ENCODE measurements at regions not wholly inside any gene's neighbourhood (a gene's known extent, or its start where the extent isn't known, plus 50 kb on each side); places are given as distances from the start of the nearest gene placed in this dataset.

- TF ChIP-seq, protein P1, sequence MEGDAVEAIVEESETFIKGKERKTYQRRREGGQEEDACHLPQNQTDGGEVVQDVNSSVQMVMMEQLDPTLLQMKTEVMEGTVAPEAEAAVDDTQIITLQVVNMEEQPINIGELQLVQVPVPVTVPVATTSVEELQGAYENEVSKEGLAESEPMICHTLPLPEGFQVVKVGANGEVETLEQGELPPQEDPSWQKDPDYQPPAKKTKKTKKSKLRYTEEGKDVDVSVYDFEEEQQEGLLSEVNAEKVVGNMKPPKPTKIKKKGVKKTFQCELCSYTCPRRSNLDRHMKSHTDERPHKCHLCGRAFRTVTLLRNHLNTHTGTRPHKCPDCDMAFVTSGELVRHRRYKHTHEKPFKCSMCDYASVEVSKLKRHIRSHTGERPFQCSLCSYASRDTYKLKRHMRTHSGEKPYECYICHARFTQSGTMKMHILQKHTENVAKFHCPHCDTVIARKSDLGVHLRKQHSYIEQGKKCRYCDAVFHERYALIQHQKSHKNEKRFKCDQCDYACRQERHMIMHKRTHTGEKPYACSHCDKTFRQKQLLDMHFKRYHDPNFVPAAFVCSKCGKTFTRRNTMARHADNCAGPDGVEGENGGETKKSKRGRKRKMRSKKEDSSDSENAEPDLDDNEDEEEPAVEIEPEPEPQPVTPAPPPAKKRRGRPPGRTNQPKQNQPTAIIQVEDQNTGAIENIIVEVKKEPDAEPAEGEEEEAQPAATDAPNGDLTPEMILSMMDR (IDR thresholded peaks at IDR 0.05), result no peak
- no peak for TF ChIP-seq POLR2A (IDR thresholded peaks at IDR 0.05)
Measured at GRCh38 chr12:42756841-42757623, 167.5 kb upstream of the PRICKLE1 start.

Measured in adrenal gland (tissue), 5 donors.